WERI-Rb-1 (cell line): ENCODE measurements at regions not wholly inside any gene's neighbourhood (a gene's known extent, or its start where the extent isn't known, plus 50 kb on each side); places are given as distances from the start of the nearest gene placed in this dataset.
A peak's percentile ranks its signal among the peaks of the same experiment; 100 is the strongest.

Experiments
- DNase-seq: peaks from one replicate; pipeline ENCODE4 v3.0.0-alpha.2; 2020
- H3K27ac ChIP-seq: fragments of 250-450 bp; sonication (Bioruptor Pico); 2 replicates; pipeline ENCODE4 v1.5.1; 2020; ENCODE audit warnings: mild to moderate bottlenecking, moderate library complexity
- H3K27me3 ChIP-seq: fragments of 250-450 bp; sonication (Bioruptor Pico); 2 replicates; pipeline ENCODE4 v1.5.1; 2021; ENCODE audit warnings: mild to moderate bottlenecking, low read depth, moderate library complexity; ENCODE audit not compliant: insufficient read depth, severe bottlenecking
- H3K36me3 ChIP-seq: fragments of 250-450 bp; sonication (Bioruptor Pico); 2 replicates; pipeline ENCODE4 v1.5.1; 2020; ENCODE audit warnings: mild to moderate bottlenecking, moderate library complexity
- H3K4me3 ChIP-seq: 2 replicates; pipeline ENCODE4 v1.5.1; 2011; ENCODE audit warnings: low read depth, mild to moderate bottlenecking, control low read depth, low read length
- H3K9me3 ChIP-seq: fragments of 250-450 bp; sonication (Bioruptor Pico); 2 replicates; pipeline ENCODE4 v1.5.1; 2021; ENCODE audit warnings: mild to moderate bottlenecking, moderate library complexity; ENCODE audit not compliant: severe bottlenecking
- TF ChIP-seq, protein P1 (sequence below): IDR thresholded peaks from 2 replicates; pipeline ENCODE4 v1.5.1; 2011; ENCODE audit warnings: low read depth, mild to moderate bottlenecking, control low read depth, inconsistent platforms, low read length

DNA sequence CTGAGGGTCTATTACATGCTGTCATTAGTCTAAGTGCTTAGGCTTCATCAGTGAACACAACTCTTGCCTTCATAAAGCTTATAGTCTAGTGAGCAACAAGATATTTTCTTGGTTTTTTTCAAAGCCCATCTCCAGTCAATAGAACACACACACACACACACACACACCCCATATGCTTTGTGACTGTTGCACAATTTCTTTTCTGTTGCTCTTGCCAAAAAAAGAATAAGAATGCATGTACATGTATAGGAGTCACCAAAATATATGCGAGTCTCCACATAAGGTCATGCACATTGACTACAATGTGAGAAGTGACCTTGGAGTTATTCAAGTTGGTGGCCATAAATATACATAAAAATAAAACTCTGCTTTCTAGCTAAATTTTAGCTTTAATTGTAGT, 351.5 kb upstream of the TLE4 start:
- Histone ChIP-seq H3K9me3 (peaks cover 8% of the 10 kb centered on the region), H3K4me3 (no peak overlapping the region), H3K27ac (no peak overlapping the region), H3K27me3 (no peaks in the 10 kb centered on the region), H3K36me3 (no peaks in the 10 kb centered on the region)
- TF ChIP-seq, protein P1, sequence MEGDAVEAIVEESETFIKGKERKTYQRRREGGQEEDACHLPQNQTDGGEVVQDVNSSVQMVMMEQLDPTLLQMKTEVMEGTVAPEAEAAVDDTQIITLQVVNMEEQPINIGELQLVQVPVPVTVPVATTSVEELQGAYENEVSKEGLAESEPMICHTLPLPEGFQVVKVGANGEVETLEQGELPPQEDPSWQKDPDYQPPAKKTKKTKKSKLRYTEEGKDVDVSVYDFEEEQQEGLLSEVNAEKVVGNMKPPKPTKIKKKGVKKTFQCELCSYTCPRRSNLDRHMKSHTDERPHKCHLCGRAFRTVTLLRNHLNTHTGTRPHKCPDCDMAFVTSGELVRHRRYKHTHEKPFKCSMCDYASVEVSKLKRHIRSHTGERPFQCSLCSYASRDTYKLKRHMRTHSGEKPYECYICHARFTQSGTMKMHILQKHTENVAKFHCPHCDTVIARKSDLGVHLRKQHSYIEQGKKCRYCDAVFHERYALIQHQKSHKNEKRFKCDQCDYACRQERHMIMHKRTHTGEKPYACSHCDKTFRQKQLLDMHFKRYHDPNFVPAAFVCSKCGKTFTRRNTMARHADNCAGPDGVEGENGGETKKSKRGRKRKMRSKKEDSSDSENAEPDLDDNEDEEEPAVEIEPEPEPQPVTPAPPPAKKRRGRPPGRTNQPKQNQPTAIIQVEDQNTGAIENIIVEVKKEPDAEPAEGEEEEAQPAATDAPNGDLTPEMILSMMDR = no peak
- no peak for DNase-seq

DNA sequence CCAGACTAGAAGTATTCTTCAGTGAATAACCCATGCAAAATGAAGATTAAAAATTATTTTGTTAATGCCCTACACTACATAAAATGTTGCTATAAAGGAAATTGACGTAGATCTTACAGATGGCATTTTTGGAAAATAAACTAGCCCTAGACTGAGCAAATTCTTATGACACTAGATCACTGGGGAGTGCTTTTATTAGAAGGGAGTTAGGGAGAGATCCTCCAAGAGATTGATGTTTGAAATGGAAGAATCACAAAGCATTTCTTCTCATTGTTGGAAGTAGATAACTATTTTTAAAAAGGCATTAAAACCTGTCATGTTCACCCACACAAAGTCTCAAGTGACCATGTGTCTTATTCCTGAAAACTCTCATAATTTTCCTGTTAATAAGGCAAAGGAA, 351.1 kb upstream of the TLE4 start:
- Histone ChIP-seq H3K9me3 (peaks cover 8% of the 10 kb centered on the region), H3K27me3 (no peaks in the 10 kb centered on the region), H3K27ac (no peak overlapping the region), H3K4me3 (no peak overlapping the region), H3K36me3 (no peaks in the 10 kb centered on the region)
- TF ChIP-seq, protein P1 = no peak
- DNase-seq = no peak

DNA sequence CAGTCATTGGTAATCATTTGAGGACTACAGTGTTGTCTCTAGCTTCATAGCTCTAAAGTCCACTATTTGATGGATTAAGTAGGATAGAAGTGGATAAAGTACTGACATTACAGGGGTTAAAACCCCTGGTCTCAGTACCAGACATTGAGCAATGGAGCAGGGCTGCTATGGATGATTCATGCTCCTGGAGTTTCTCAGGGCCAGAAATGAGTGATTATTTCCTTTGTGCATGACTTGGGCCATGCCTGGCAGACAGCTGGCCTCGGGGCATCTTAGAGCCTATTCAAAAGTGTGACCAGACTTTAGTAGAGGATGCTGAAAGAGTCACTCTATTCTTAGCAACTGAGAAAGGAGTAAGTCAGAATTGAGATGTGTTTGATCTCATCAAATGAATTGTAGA, 350.7 kb upstream of the TLE4 start:
- TF ChIP-seq, protein P1 = no peak
- Histone ChIP-seq H3K27ac (no peak overlapping the region), H3K4me3 (no peak overlapping the region), H3K9me3 (peaks cover 8% of the 10 kb centered on the region), H3K36me3 (no peaks in the 10 kb centered on the region), H3K27me3 (no peaks in the 10 kb centered on the region)
- DNase-seq = no peak

DNA sequence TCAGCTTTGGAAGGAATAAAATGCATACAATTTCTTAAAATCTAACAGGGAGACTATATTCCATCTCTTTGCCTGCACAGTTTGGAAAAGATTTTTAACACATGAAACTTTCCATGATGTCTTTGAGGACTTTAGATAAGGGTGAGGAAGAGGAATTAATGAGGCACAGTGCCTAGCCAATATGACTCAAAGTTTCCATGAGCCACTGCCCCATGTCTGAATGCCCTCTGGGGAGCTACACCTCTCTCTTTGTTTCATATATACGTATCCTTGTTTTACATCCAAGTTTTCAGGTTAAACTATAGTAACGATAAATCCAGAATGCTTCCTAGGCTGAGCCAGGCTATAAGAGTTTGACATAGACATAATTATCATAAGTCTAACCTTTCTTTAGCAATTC, 349.3 kb upstream of the TLE4 start:
- H3K27ac ChIP-seq = no peak overlapping the region
- no peak for DNase-seq
- H3K27me3 ChIP-seq = no peaks in the 10 kb centered on the region
- no peaks in the 10 kb centered on the region for H3K36me3 ChIP-seq
- H3K4me3 ChIP-seq = no peak overlapping the region
- TF ChIP-seq, protein P1 = no peak
- peaks cover 8% of the 10 kb centered on the region for H3K9me3 ChIP-seq

DNA sequence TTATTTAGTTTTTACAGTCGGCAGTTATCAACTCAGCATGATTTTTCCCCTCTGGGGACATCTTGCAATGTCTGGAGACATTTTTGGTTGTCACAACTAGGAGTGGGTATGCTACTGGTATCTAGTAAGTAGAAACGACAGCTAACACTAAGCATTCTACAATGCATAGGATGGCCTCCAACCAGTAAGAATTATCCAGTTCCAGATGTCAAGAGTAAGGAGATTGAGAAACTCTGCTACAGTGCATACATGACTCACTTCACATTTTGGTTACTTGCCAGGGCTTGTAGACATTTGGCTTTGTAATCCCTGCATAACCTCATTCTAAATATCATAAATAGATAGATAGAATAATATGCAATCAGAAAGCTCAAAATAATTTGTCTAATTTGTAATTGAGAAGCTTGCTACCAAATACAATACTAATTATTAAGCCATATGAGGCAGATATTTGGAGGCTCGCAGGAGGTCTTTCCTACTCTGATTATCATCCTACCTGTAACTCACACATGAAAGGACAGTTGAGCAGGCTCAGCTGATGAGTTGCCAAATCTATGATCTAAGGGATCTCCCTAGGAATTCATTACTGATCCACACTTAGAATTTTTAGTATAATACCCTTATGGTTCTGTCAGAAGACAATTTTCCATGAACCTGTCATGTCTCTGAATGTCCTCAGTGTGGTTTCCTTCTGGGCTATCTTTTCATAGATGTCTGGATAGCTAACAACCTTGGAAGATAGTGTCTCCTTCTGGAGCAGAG, 346.9 kb upstream of the TLE4 start:
- no peak for DNase-seq
- H3K9me3 ChIP-seq = peaks cover 8% of the 10 kb centered on the region
- no peaks in the 10 kb centered on the region for H3K27me3 ChIP-seq
- no peak overlapping the region for H3K4me3 ChIP-seq
- TF ChIP-seq, protein P1 = no peak
- H3K27ac ChIP-seq = no peak overlapping the region
- no peaks in the 10 kb centered on the region for H3K36me3 ChIP-seq

DNA sequence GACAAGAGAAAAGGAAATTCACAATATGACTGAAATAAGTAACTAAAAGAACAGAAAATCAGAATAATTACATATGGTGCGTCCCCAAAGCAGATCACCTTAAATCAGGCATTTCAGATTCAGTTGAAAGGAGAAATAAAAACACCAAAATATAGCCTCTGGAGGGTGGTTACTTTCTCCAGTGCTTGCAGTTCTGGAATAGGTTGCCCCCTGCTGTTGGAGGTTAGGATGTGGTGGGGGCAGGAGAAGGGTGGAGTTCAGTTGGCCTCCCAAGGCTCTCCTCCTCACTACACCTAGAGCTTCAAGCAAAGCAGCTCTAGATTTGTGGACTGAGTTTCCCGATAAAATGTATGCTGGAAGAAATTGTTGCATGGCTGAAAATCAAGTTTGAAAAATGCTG, 338.2 kb upstream of the TLE4 start:
- H3K4me3 ChIP-seq = no peak overlapping the region
- no peaks in the 10 kb centered on the region for H3K9me3 ChIP-seq
- TF ChIP-seq, protein P1 = peak; percentile 68
- no peak overlapping the region for H3K27ac ChIP-seq
- no peaks in the 10 kb centered on the region for H3K36me3 ChIP-seq
- no peaks in the 10 kb centered on the region for H3K27me3 ChIP-seq
- peak; percentile 68 for DNase-seq
